ENCODE measurements at regions not wholly inside any gene's neighbourhood (a gene's known extent, or its start where the extent isn't known, plus 50 kb on each side); places are given as distances from the start of the nearest gene placed in this dataset.

DNA sequence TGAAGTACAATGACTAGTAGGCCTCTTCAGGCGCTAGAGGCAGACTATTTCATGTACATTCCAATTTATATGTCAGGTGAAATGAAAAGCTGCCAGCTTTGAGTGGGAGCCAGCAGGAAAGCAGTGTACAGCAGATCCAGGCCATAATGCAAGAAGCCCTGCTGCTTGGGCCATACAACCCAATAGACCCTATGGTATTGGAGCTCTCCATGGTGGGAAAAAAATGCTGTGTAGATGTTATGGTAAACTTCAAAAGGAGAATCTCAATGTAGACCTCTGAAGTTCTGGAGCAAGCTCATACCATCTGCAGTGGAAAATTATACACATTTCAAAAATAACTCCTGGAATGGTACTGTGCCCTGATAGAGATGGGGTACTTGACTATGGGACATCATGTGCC is 71.5 kb upstream of the CD82 start:
- DNase-seq (ENCODE audit: low spot score): no peak

DNA sequence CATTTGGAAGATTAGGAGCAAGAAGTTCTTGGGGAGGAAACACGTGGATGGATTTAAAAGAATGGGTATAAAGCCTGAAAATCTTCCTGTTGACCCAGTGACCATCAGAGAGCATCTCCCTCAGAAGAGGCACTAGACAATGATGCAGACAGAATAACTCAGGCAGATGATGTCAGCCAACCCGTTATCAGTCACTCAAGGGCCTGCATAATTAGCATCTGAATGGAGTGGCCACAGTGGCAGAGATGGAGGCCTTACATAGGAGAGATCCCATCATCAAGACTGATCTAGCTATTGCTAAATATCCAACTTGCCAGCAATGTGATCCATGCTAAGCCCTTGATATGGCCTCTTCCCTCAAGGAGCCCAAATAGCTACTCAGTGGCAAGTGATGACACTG is 70.7 kb upstream of the CD82 start:
- DNase-seq (ENCODE audit: low spot score): no peak

DNA sequence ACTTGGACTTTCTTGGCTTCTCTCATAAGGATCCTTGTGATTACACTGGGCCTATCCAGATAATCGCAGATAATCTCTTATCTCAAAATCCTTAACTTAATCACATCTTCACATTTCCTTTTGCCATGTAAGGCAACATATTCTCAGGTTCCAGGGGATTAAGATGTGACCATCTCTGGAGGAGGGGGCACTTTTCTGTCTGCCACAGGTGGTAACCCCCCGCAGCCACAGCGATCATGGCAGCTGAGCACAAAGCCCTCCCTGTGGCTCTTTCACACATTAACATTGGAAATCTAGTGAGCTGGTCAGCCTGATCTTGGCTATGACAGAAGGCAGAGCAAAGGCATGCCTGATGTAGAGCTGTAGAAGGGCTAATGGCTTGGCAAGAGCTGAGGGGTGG is 69.1 kb upstream of the CD82 start:
- DNase-seq (ENCODE audit: low spot score): no peak

DNA sequence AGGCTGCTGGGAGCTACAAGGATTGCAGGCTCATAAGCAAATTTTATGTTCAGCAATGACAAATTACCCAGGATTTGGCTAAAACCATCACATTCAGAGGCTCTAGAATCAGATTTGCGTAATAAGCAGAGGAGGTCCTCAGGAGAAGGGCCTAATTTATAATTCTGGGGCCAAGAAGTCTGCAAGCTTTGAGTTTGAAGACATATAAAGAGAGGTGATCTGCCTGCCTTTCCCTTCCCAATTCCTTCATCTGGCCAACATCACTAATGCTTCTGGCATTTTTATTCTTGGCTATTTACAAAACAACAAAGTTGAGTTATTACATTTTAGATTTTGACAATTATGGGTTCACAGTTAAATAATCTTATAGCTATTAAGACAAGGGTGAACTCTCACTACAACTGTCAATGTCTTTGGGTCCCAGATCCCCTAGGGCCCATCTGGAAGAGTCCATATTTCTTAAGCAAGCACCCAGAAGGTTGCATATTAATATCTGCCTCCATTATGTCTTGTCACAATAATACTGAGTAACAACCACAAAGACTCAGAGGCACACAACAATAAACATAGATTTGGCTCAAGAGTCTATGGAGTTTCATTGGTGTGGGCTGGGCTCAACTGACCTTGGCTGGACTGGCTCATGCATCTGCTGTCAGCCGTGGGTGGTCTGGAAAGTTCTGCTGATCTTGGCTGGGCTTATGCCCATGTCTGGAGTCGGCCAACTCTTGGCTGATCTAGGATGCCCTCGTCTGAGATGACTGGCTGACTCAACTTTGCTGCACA is 67.2 kb upstream of the CD82 start:
- DNase-seq (ENCODE audit: low spot score): no peak

DNA sequence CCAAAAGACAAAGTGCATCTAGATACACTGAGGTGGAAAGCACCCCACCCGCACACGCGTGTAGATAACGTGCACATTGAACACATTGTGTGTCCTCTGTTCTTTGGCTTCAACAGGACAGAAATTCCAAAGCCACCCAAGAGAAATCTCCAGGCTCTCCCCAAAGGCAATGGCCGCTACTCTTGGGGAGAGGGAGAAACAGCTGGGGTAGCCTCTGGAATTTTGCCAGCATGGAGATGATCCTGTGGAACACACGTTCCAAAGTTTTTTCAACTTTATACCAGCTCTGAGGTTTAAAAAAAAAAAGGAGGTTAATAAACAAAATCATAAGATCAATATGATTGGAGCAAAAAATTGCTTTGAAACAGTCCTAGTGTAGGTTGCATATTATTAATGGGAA is 63.0 kb upstream of the CD82 start:
- DNase-seq (ENCODE audit: low spot score): no peak

DNA sequence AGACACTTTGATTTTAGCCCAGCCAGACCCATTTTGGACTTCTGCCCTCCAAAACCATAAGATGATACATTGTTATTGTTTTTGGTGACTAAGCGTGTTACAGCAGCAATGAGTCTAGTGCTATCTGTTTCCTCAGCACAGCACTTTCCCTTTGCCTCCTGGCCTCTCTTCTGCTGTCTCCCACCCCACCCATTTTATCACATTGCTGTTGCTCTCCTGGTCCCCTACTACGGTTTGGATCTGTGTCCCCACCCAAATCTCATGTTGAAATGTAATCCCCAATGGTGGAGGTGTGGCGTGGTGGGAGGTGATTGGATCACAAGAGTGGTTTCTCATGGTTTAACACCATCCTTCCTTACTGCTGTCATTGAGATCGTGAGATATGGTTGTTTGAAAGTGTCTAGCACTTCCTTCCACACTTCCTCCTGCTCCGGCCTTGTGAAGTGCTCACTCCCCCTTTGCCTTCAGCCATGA is 59.8 kb upstream of the CD82 start:
- DNase-seq (ENCODE audit: low spot score): no peak

DNA sequence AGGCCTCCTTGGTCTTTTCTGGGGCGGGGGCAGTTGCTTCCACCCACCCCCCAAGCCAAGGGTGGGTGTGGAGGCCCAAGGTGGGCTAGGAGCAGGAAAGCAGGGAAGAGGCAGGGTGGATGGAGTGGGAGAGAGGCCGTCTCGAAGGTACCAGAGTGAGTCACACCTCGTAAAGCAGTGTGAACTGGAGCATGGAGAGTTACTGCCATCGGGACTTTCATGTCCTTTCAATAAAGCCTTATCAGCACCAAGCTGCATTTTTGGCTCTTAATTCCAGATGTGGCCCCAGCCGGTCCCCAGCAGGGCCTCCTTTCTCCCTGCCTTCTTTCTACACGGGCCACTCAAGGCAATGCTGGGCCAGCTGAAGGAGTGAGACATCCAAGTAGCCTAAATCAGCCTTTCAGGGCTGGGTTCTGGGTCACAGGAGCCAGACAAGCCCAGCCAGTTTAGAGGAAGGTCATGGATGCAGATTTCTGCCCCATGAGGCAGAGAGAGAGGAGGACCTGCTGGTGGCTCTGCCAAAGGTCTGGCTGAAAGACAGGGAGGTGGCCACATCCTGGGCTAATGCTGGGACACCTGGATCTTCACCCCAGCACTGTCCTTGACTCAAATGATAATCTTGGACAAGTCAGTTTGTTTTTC is 59.0 kb upstream of the CD82 start:
- no peak for DNase-seq (ENCODE audit: low spot score)

DNA sequence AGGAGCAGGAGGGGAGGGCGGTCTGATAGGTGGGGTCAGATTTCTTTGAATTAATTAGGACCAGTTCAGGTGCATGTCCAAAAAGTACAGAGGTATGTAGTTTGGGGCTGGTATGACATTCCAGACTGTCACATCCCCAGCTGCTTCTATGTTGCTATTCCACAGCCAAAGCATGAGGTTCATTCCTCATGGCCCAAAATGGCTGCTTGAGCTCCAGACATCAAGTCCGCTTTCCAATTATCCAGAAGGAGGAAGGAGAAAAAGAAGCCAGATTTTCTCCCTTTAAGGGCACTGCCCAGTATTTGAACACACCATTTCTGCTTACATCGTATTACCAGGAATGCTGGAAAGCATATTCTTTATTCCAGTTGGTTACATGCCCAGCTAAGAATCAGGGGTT is 58.0 kb upstream of the CD82 start:
- no peak for DNase-seq (ENCODE audit: low spot score)

DNA sequence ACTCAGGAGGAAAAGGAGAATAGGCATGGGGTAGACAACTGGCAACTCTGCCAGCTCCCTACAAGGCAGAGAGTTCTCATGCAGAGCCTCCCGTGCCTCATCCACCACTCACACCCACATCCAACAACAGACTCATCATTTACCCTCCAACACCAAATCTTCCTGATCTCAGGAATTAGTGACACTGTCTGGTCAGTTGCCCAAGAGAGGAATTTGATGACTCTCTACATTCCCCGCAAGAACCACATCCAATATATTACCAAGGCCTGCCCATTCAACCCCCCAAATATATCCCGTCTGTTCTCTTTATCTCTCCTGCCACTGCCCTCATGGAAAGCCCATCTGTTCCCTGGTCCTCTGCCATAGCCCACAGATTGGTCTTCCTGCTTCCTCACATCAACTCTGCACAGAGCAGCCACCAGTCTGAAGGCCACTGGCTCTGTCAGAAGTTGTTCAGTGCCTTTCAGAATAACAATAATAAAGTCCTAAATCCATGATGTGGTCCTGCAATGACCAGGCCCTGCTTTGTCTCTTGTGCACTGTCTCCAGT is 57.5 kb upstream of the CD82 start:
- no peak for DNase-seq (ENCODE audit: low spot score)

DNA sequence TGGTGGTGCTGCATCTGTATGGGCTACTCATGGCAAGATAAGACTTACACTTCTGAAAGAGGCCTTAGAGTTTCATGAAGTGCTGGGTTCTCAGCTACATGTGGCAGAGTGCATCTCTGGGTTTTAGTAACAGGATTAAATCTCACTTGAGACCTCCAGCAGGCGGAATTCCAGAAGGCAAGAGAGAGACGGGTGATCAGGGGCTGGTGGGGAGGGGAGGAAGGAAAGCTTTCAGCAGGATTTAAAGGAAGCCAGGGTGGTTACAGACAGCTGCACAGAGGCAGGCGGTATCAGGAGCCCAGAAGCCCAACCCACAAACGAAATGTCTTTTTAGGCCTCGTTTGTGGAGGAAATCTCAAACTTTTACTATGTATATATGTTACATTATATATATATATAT is 56.2 kb upstream of the CD82 start:
- no peak for DNase-seq (ENCODE audit: low spot score)

DNA sequence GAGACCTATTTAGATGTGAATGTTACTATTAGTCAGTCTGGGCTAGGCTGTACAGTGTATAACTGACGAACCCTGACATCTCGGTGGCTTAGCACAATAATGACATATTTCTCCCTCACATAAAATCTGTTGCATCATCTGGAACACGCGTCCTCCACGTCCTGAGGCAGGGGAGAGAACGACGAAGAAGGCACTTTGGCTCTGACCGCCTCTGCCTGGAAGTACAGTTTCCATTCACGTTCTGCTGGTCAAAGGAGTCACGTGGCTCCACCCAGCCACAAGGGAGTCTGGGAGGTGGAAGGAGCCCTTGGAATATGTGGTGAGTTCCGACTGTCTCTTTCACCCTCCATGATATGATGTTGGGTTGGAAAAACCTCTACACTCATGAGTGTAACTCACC is 55.1 kb upstream of the CD82 start:
- DNase-seq (ENCODE audit: low spot score): no peak

DNA sequence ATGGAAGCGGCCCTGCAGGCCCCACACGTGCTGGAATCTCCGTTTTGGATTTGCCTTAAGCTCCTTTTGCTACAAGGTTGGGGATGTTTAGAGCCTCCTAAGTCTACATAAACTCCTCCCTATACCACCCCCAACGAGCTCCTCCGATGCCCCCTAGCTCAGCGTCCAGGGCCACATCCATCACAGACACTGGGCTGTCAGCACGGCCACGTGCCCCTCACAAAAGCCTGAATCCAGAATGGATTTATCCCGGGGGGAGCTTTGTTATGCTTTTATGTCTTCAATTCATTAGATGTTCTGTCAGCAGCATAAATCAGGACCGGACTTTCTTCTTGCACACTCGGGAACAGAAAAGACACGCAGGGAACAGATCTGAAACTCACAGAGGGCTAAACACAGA is 52.6 kb upstream of the CD82 start:
- no peak for DNase-seq (ENCODE audit: low spot score)

DNA sequence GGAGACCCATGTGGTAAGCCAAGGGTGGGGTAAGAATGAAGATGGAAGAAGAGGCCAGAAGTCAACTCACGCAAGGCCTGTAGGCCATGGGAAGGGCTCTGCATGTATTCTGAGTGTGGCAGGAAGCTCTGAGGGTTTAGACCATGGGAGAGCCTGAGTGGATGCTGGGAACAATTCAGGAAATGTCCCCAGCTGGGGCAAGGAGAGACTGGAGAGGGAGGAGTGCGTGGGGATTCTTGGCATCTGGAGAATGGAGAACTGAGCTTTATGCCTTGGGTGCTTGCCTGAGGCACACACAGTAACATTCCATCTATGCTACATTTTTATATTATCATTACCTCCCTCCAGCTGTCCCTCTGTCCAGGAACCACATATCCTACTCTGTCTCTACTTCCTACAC is 50.4 kb upstream of the CD82 start:
- DNase-seq (ENCODE audit: low spot score): no peak
